HuH-7.5 (cell line): ENCODE measurements at regions not wholly inside any gene's neighbourhood (a gene's known extent, or its start where the extent isn't known, plus 50 kb on each side); places are given as distances from the start of the nearest gene placed in this dataset.

ENCODE experiments used
- DNase-seq: peaks from one replicate; pipeline ENCODE4 v3.0.0; 2011; ENCODE audit warnings: low spot score

DNA sequence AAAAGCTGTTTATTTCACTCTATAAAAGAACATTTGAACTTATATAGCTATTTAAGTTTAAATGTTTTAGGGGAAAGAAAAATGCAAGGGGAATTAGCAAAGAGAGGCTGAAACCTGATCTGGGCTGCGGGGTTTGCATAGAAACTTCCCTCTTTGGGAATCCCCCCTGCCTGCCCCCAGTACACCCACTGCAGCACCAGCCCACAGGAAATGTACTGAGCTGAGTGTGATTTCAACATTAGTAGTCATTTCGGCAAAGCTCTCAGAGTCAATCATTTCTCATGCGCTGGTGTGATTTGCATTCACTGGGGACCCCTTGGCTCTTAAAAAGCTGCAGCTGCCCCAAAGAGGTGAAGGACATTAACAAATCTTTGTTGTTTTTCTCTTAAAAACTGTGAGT, 859.4 kb downstream of the MAFB start:
- no peak for DNase-seq

DNA sequence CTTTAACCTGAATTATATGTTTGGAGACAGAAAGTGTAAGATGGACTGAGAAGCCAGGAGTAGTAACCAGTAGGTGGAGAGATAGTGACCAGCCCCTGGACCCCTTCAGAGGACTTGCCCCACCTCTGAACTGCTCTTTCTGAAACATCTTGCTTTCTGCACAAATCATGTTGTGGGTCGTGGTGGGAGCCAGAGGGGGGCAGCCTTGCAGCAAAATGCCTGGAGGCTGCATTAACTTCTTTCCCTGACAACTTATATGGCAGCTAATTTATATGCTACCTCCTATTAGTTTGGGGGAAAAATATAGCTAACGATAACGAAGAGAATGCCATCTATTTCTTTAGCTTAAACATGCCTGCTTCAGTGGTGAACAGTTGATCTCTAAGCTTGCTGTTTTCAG, 859.8 kb downstream of the MAFB start:
- DNase-seq, result no peak

DNA sequence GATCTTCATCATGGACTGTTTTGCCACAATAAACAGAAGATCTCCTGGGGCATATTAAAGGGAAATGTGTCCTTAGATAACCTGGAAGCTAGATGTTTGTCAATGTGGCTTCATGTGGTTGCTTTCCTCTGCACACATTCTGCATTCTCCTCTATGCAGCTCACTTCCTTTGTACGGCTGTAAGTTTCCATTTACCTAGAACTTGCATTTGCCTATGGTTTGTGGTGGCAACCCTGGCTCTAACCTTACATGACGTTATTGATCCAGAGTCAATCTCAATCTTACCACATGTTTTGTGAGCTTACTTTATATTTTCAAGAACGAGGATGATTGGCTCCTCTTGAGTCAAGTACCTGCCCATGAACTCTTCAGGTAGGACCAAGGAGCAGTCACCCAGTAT, 863.1 kb downstream of the MAFB start:
- no peak for DNase-seq

DNA sequence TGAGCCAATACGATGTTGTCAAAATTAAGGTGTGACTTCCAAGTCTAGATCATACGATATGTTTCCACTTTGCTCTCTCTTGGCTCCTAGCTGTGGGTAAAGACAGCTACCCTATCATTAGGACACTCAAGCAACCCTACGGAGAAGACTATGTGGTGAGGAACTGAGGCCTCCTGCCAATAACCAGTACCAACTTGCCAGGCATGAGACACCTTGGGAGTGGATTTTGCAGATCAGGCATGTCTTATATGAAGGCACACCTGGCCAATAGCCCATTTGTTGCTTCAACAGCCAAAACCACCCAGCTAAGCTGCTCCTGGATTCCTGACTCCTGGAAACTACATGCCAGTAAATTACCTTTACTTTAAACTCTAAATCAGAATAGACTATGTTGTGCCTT, 863.4 kb downstream of the DHX35 start:
- DNase-seq, result no peak

DNA sequence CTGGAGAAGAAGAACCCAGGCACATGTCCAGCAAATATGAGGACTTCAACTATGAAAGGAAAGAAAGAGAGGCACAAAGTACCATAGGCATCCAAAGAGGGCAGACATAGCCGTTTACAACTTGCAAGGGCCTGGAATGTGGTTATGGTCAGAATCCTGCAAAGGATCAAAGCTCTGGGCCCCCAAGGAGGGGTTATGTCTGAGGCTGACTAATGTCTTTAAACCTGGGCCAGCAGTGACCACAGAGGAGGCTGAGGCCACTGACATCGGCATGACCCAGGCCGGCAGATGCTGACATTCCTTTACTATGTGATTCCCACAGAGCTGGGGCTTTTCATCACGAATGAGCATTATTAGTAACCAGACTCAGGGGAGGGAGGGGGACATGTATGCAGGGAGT, 861.1 kb downstream of the DHX35 start:
- DNase-seq, result no peak

DNA sequence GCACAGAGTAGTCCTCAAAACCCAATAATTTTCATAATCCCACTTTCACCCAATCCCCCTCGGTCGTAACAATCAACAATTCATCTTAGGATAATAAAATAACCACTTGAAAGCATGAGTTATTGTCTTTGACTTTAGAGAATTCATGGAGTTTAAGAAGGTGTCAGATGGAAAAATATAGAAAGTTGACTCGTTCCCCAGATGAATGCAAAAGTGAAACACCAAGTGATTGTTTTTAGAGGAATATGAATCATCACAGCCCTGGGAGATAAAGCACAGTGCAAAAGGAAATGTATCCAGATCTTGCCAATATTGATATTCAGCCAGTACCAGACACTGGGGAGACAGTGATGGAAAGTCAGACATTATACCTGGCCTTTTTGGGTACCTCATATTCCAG, 860.5 kb downstream of the DHX35 start:
- DNase-seq, result no peak

DNA sequence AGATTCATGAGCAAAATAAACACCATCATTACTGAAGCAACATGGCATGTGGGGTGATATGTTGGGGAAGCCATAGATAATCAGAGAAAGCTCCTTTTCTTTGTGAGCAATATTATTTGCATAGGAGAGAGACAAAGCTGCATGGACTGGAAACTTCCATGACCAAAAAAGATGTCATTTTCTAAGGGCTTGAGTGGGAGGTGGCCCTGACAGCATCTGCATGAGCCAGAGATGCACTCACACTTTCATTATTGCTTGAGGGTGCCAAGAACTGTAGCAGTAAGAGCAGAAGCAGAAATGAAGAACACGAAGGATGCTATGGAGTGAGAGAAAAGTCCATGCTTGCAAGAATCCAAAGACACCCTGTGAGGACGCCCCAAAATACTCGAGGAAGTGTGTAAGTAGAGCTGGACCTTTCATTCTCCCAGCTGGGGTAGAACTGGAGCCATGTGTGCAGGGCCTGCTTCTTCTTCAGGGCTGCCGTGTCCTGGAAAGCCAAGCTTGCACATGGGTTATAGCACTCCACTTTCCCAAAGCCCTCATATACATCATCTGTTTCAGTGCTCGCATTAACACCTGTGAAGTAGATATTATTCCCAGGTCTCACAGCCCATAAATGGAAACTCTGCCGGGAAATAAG, 851.2 kb downstream of the DHX35 start:
- no peak for DNase-seq

DNA sequence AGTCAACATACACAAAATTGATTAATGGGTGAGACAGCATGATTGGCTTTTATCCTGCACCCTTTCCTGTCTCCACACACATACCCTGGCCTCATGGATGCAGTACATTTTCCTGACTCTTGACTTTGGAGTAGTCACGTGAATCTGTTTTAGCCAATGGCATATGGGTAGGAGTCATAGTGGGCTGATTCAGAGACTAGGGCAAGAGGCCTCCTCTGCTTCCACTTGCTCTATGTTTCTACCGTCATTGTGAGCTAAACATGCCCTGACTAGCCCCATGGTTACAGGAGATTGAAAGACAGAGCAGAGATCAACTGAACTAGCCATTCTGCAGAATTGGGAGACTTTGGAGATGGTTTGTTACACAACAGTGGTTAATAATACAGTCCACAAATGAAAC, 850.0 kb downstream of the DHX35 start:
- DNase-seq, result no peak

DNA sequence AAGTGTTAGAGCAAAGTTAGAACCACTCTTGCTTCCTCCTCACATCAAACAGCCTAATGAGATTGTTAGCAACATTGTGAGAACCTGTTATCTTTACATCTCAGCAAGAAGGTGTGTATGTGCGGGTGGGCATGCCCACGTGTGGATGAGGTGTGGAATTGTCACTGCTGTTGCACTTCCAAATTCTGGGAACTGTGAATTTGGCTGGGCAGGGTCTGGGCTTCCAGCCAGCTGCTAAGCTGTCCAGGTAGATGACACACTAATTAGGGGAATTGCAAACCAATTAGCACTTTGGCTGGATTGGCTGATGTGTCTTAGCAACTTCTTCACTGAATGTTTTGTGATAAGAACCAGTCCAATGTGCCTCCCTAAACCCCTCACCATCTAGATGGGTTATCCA, 848.2 kb downstream of the DHX35 start:
- DNase-seq, result no peak

DNA sequence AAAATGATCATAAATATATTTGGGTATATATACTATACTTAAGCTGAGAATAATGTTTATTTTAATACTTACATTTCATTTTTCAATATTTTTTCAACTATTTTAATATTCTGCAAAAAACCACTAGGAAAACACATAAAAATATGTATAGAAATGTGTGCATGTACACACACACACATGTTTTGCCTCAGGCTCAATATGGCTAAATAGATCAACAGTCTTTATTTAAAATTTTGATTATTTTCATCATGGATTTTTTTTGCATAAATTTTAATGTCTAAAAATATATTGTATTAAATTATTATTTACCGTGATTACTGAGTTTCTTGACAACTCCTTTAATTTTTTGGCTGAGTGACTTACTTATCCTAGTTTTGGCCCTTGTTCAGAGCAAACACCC, 846.5 kb downstream of the DHX35 start:
- DNase-seq, result no peak

DNA sequence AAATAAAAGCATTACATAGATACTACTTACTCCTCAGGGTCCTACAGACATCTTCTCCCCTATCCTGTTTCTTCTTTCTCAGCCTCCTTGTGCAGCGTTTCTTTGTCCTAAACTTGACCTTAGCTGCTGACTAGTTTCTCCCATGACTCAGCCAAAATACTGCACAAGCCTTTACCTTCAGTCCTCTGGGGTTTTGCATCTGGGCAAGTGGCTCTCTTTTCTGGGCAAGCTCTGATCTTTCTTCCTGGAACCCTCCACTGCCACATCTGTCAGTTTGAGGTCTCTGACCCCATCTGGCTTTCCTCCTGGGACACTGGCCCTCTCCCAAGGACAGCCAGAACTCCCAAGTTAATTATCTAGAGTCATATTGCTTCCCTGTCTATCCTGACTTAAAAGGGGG, 838.4 kb downstream of the DHX35 start:
- no peak for DNase-seq

DNA sequence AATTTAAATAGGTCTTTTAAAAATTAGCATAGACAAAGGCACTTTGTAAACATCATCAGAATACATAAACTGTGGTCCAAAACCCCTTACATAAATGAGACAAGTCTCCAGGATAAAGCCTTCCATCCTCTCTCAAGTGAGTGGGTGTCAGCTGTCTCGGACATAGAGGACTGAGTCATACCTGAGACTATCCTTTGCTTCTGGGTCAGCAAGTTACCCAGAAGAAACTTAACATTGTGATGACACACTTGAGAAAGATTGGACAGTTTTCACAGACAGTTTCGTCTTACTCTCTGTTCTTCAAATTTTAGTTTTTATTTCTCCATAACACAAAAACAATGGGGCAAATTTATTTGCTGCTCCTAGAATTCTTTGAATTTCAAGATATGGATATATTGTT, 838.0 kb downstream of the DHX35 start:
- DNase-seq, result no peak

DNA sequence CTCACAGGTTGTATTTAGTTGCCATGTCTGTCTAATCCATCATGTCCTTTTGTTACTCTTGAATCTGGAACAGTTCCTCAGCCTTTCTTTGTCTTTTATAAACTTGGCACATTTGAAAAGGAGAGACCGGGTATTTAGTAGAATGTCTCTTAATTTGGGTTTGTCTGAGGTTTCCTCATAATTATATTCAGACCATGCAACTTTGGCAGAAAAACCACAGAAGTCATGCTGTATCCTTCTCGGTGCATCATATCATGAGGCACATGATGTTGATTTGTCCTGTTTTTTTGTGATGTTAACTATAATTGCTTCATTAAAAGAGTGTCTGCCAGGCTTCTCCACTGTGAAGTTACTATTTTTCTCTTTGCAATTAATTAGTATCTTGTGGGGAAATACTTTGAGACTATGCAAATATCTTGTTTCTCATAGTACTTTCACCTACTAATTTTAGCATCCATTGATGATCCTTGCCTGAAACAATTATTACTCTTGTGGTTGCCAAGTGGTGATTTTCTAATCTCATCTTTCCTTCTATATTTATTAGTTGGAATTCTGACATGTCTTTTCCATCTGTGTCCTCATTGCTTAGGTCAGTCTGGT, 837.3 kb downstream of the DHX35 start:
- no peak for DNase-seq

DNA sequence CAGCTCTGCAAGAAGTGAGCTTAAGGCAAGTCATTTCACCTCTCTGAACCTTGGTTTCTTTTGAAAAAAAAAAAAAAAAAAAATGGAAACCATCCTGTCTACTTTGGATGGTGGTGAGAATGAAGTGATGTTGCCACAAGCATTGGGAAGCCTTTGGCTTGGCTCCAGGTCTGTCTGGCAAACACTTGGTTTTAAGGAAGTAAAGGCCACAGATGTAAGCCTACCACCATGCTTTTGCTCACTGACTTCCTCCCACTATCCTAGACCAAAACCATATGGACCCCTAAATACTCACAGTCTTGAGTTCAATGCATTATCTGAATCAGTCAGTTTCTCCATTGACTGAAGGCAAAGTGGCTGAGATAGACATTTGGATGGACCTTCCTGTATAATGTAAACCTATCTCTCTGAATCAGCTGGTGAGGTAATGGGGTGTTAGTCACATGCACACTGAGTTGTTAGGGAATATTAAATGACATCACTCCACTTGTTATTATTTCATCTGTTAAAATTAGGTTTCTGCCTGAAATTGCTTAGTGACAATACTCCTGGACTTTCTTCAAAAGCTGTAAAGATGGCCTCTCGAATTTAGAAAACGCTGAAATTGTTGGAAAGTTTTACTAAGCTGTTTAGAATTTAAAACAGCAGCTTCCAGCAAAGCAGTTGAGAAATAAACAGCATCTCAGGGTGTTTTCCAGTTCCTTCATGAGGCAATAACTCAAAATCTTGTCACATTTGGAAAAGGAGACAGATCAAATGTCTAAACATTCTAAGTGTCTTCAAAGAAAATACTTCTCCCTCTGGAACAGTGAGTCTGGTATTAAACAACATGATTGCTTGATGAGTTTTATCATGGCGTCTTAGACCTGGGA, 833.5 kb downstream of the DHX35 start:
- DNase-seq, result no peak

DNA sequence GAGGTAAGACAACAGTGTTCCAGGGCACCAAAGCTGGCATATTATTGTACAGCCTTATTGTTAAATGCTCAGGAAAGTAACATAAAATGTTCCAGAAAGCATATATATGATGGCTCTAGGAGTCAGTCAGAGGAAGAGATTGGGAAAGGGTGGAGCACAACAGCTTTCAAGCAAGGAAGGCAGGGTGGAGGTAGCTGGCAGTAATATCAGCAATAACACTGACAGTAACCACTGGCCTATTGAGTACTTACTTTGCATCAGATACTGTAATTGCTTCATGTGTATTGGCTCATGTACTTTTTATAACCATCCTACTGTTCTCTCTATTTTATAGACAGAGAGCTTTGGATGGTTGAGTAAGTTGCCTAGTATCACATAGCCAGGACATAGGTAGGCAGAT, 830.2 kb downstream of the DHX35 start:
- DNase-seq, result no peak

DNA sequence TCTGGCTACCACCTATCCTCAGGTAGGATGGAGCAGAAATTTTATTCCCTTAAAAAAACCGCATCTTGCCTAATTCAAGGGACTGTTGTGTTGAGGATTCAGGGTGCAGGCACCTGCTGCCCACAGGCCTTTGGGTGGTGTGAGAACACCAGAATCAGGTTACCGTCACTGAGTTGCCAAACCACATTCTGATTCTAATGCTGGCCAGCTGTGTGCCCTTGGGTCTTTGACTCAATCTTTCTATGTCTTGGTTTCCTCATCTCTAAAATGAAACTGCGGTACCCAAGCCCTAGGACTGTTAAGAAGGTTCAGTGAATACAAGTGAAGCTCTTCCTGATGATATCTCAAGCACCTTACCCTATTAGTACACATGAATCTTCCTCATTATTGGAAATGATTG, 827.3 kb downstream of the DHX35 start:
- no peak for DNase-seq

DNA sequence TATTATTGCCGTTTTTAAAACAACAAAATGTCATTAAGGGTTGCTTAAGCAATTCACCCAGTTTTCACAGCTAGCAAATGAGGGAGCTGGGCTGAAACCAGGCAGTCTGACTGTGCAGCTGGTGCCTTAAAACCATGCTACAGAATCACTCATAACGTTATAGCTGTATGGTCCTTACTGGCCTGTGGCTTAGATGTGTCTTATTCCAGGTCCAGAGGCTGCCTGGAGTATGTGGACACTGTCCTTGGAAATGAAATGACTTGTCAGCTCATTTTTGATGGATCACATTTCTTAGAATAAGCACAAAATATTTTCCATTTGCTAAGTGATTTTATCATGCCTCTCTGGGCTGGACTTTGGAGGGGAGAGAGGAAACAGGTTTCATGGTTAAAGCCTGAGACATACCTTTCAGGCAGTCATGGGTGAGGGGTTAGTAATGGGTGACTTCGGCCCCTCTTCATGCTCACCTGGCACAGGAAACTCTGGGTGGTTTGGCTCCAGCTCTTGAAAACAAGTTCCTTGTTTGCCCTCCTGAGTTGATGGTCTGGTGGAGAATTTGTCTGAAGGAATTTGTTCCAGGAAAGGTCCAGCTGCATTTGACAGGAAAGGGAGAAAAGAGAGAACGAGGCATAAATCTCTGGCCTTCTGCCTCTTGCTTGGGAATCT, 823.2 kb downstream of the DHX35 start:
- DNase-seq, result no peak

DNA sequence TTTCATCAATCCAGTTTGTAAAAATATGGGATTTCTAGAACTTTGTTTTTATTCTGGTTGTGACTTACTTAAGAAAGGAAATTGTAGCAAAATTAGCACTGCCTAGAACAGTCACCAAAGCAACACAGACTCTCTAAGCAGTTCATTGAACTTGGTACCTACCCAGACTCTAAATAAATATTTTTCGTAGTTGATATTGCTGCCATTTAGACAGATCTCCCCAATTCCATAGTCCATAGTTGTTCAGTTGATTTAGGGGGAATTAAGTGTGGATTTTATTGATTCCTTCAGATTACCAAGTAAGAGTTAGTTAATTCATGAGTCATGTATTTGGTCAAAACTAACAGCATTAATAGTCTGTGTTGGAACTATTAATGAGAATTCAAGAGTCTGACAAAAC, 822.5 kb downstream of the DHX35 start:
- DNase-seq, result no peak

DNA sequence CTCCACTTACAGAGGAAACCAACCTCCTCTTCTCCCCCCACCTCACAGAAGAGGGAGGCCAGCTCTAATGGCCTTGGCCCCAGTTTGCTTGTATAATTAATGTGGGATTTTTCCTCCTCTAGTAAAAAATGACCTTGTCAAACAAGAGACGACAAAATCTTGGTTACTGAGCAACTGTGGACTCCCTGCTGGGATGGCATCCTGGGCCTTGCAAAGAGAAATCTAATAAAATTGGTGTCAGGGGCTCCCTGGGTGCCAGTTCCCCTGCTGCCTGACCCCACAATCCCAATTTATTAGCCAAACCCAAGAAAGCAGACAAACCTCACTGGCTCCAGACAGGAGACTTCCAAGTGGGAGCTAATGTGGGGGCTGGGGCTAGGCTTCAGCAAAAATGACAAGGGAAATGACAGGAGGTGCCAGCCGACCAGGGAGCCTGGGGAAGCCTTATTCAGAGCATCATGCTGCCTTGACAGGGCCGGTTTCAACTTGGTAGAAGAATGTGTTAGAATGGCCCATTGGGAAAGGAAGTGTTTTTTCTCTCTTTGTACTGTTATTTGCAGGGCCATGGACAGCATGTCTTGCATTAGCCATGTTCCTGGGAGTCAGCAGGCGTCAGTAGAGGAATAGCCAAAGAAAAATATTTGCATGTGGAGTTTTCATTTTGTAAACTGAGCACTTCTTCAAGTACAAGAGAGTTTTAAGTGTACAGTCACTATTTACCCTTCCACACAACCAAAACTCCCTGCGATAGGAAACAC, 816.9 kb downstream of the DHX35 start:
- DNase-seq, result no peak

DNA sequence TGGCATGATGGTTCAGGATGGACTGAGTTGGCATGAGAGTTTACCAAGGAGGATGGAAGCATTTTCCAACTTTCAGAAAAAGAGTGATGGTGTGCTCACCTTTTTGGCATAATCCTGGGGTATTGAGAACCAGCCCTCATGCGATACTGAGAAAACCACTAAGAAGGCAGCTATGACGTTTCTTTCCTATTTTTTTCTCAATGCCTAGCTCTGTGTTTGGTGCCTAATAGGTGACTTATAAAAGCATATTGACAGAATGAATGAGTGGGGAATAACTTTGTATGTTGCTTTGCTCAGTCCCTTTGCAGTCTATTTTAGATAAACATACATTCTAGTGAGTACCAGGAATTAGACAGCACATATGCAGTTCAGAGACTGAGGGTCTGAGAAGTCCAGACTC, 816.3 kb downstream of the DHX35 start:
- DNase-seq, result no peak

DNA sequence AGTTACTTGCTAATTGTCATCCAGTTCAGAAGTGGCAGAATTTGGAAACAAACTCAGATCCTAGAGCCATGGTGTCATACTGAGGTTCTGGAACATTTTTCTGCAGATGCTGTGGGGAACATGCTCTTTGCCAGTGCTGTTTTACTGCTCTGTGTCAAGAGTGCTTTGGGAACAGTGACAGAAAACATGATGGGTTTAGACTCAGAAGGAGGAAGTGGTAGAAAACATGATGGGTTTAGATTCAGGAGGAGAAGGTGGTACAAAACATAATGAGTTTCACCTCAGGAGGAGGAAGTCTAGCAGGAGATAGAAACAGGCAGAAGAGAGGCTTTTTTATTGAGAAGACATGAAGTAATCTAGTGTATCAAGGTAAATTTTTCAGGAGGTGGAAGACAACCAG, 815.5 kb downstream of the DHX35 start:
- DNase-seq, result no peak

DNA sequence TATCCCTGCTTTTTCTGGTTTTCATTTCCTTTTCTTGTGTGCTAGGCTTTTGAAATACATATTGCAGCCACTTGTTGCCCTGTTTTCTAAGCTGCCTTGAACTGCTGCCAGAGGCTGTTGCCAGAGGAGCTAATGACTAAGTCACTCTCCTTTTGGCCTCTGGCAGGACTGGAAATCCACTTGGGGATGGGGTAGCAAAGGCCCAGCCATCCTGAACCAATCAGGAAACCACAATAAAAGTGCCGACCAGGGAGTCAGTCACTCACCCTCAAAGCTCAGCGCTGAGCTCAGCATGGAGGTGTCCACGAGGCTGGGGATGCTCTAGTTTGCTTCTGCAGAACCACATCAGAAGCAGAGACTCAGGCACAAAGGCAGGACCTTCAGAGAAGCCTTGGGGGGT, 813.0 kb downstream of the DHX35 start:
- no peak for DNase-seq
